ENCODE measurements at regions not wholly inside any gene's neighbourhood (a gene's known extent, or its start where the extent isn't known, plus 50 kb on each side); places are given as distances from the start of the nearest gene placed in this dataset.

DNA sequence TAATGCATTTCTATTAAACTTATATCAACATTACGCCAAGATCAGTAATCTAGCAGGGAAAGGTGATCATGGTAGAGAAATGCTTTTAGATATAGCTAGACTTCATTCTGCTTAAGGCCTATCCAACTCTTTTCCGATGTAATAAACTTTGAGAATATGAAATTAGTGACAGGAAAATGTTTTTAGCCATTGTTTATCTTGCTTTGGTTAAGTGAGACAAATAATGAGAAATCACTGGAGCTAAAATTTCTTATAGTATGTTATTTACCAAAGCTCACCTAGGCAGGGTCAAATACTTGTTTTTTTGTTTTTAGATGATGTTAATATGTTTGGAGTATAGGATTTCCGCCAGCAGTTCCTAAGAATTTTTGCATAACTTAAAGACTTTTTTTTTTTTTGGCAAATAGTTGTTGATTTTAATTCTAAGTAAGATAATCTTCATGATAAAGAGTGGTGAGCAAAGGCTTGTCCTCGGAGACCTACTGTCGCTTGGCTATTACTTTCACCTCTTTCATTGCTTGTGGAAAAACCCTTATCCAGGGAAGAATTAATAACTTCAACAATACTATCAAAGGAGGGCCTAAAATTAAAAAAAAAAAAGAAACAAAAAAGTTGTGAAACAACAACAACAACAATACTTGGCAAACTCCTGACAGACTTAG, 98.3 kb downstream of the SOX4 start:
- Histone ChIP-seq H3K4me1 (ENCODE audit: control insufficient read depth in 4 of 4, insufficient read depth in 4 of 4, low read length in 3 of 4) (no peaks in the 10 kb centered on the region), H3K27ac (ENCODE audit: low read depth in 1 of 2, low read length in 2 of 2) (no peak overlapping the region), H3K4me3 (ENCODE audit: low read depth in 1 of 3, low read length in 3 of 3) (no peak overlapping the region), H3K27me3 (ENCODE audit: control insufficient read depth in 4 of 4, insufficient read depth in 4 of 4, low read length in 3 of 4) (no peaks in the 10 kb centered on the region), H3K9ac (ENCODE audit: low read depth in 1 of 2, low read length in 2 of 2) (no peak overlapping the region), H3K36me3 (ENCODE audit: control insufficient read depth in 4 of 4, insufficient read depth in 3 of 4, low read depth in 1 of 4, low read length in 3 of 4) (no peaks in the 10 kb centered on the region), H3K9me3 (ENCODE audit: control insufficient read depth in 4 of 4, low read length in 3 of 4) (peaks cover 0 to 6% (median 3%) of the 10 kb centered on the region in 4 donors)
- TF ChIP-seq FOXA2 (IDR thresholded peaks at IDR 0.05), result no peak
- TF ChIP-seq, protein P1, sequence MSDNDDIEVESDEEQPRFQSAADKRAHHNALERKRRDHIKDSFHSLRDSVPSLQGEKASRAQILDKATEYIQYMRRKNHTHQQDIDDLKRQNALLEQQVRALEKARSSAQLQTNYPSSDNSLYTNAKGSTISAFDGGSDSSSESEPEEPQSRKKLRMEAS (IDR thresholded peaks at IDR 0.05), result no peak
- TF ChIP-seq HNF4G (IDR thresholded peaks at IDR 0.05), result no peak
- TF ChIP-seq EGR1 (IDR thresholded peaks at IDR 0.05; ENCODE audit: low read depth in 2 of 2), result no peak
- TF ChIP-seq JUND (IDR thresholded peaks at IDR 0.05), result no peak
- no peak for TF ChIP-seq TAF1 (conservative IDR thresholded peaks at IDR 0.05)
- no peak for TF ChIP-seq NR2F2 (IDR thresholded peaks at IDR 0.05)
- TF ChIP-seq, protein P2, sequence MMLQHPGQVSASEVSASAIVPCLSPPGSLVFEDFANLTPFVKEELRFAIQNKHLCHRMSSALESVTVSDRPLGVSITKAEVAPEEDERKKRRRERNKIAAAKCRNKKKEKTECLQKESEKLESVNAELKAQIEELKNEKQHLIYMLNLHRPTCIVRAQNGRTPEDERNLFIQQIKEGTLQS (IDR thresholded peaks at IDR 0.05), result no peak
- TF ChIP-seq HNF4A (conservative IDR thresholded peaks at IDR 0.05), result no peak
- TF ChIP-seq, protein P3, sequence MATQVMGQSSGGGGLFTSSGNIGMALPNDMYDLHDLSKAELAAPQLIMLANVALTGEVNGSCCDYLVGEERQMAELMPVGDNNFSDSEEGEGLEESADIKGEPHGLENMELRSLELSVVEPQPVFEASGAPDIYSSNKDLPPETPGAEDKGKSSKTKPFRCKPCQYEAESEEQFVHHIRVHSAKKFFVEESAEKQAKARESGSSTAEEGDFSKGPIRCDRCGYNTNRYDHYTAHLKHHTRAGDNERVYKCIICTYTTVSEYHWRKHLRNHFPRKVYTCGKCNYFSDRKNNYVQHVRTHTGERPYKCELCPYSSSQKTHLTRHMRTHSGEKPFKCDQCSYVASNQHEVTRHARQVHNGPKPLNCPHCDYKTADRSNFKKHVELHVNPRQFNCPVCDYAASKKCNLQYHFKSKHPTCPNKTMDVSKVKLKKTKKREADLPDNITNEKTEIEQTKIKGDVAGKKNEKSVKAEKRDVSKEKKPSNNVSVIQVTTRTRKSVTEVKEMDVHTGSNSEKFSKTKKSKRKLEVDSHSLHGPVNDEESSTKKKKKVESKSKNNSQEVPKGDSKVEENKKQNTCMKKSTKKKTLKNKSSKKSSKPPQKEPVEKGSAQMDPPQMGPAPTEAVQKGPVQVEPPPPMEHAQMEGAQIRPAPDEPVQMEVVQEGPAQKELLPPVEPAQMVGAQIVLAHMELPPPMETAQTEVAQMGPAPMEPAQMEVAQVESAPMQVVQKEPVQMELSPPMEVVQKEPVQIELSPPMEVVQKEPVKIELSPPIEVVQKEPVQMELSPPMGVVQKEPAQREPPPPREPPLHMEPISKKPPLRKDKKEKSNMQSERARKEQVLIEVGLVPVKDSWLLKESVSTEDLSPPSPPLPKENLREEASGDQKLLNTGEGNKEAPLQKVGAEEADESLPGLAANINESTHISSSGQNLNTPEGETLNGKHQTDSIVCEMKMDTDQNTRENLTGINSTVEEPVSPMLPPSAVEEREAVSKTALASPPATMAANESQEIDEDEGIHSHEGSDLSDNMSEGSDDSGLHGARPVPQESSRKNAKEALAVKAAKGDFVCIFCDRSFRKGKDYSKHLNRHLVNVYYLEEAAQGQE (IDR thresholded peaks at IDR 0.05), result no peak
- TF ChIP-seq, protein P4, sequence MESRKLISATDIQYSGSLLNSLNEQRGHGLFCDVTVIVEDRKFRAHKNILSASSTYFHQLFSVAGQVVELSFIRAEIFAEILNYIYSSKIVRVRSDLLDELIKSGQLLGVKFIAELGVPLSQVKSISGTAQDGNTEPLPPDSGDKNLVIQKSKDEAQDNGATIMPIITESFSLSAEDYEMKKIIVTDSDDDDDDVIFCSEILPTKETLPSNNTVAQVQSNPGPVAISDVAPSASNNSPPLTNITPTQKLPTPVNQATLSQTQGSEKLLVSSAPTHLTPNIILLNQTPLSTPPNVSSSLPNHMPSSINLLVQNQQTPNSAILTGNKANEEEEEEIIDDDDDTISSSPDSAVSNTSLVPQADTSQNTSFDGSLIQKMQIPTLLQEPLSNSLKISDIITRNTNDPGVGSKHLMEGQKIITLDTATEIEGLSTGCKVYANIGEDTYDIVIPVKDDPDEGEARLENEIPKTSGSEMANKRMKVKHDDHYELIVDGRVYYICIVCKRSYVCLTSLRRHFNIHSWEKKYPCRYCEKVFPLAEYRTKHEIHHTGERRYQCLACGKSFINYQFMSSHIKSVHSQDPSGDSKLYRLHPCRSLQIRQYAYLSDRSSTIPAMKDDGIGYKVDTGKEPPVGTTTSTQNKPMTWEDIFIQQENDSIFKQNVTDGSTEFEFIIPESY (IDR thresholded peaks at IDR 0.05), result no peak
- no peak for TF ChIP-seq YY1 (IDR thresholded peaks at IDR 0.05)
- TF ChIP-seq, protein P5, sequence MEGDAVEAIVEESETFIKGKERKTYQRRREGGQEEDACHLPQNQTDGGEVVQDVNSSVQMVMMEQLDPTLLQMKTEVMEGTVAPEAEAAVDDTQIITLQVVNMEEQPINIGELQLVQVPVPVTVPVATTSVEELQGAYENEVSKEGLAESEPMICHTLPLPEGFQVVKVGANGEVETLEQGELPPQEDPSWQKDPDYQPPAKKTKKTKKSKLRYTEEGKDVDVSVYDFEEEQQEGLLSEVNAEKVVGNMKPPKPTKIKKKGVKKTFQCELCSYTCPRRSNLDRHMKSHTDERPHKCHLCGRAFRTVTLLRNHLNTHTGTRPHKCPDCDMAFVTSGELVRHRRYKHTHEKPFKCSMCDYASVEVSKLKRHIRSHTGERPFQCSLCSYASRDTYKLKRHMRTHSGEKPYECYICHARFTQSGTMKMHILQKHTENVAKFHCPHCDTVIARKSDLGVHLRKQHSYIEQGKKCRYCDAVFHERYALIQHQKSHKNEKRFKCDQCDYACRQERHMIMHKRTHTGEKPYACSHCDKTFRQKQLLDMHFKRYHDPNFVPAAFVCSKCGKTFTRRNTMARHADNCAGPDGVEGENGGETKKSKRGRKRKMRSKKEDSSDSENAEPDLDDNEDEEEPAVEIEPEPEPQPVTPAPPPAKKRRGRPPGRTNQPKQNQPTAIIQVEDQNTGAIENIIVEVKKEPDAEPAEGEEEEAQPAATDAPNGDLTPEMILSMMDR (IDR thresholded peaks at IDR 0.05; ENCODE audit: low read depth, low read length, missing input control), result no peak
- TF ChIP-seq GABPA (IDR thresholded peaks at IDR 0.05 in 1 of 2, conservative IDR thresholded peaks at IDR 0.05 in 1 of 2), result no peak
- no peak for TF ChIP-seq SP1 (IDR thresholded peaks at IDR 0.05)
- WGBS, result 80% methylated on average over 5 of the region's 5 CpGs
- DNase-seq (ENCODE audit: low spot score), result no peak

DNA sequence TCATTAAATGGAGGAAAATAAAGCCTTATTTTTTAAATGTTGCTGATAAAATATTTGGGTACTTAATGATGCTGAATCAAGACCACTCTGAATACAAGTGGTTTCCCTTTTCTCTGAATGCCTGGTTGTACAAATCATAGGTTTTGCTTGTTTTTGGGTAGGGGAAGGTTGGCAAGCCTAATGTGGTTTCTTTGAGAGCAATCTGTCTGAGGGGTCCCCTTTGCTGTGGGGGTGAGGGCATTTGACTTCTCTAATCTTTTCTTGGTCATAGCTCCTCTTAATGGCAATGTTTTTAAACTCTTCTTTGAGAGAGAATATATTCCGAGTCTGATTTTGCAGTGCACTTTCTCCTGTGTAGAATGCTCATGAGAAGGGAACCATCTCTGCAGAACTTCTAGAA, 99.2 kb downstream of the SOX4 start:
- 78% methylated on average over 1 of the region's 1 CpG for WGBS
- no peak for DNase-seq (ENCODE audit: low spot score)
- Histone ChIP-seq H3K27ac (ENCODE audit: low read depth in 1 of 2, low read length in 2 of 2) (no peak overlapping the region), H3K4me3 (ENCODE audit: low read depth in 1 of 3, low read length in 3 of 3) (no peak overlapping the region), H3K9ac (ENCODE audit: low read depth in 1 of 2, low read length in 2 of 2) (no peak overlapping the region), H3K27me3 (ENCODE audit: control insufficient read depth in 4 of 4, insufficient read depth in 4 of 4, low read length in 3 of 4) (no peaks in the 10 kb centered on the region), H3K9me3 (ENCODE audit: control insufficient read depth in 4 of 4, low read length in 3 of 4) (peaks cover 0 to 3% (median 1%) of the 10 kb centered on the region in 4 donors), H3K36me3 (ENCODE audit: control insufficient read depth in 4 of 4, insufficient read depth in 3 of 4, low read depth in 1 of 4, low read length in 3 of 4) (no peaks in the 10 kb centered on the region), H3K4me1 (ENCODE audit: control insufficient read depth in 4 of 4, insufficient read depth in 4 of 4, low read length in 3 of 4) (no peaks in the 10 kb centered on the region)
- TF ChIP-seq TAF1 (conservative IDR thresholded peaks at IDR 0.05), result no peak
- TF ChIP-seq, protein P5 (IDR thresholded peaks at IDR 0.05; ENCODE audit: low read depth, low read length, missing input control), result no peak
- no peak for TF ChIP-seq FOXA1 (IDR thresholded peaks at IDR 0.05)
- TF ChIP-seq NR2F2 (IDR thresholded peaks at IDR 0.05), result no peak
- no peak for TF ChIP-seq EGR1 (IDR thresholded peaks at IDR 0.05; ENCODE audit: low read depth in 2 of 2)
- no peak for TF ChIP-seq RAD21 (IDR thresholded peaks at IDR 0.05)
- TF ChIP-seq, protein P1 (IDR thresholded peaks at IDR 0.05), result no peak
- TF ChIP-seq GABPA (IDR thresholded peaks at IDR 0.05 in 1 of 2, conservative IDR thresholded peaks at IDR 0.05 in 1 of 2), result no peak
- TF ChIP-seq, protein P3 (IDR thresholded peaks at IDR 0.05), result no peak
